Thyroid gland (tissue), 4 donors: ENCODE measurements at regions not wholly inside any gene's neighbourhood (a gene's known extent, or its start where the extent isn't known, plus 50 kb on each side); places are given as distances from the start of the nearest gene placed in this dataset.

ENCODE experiments used
- DNase-seq, 2 donors: peaks; one replicate each; pipeline ENCODE4 v3.0.0-alpha.2; 2019
- H3K27ac ChIP-seq, 3 donors: fragments of 200-600 bp; sonication (generic); 1 replicate in 2 of 3; 2 replicates in 1 of 3; pipeline ENCODE4 v1.5.1; 2016 to 2019; ENCODE audit warnings: mild to moderate bottlenecking in 1 of 3, moderate library complexity in 1 of 3
- H3K27me3 ChIP-seq: fragments of 200-600 bp; sonication (generic); one replicate; pipeline ENCODE4 v1.5.1; 2019
- H3K36me3 ChIP-seq, 2 donors: fragments of 200-600 bp; sonication (generic); one replicate each; pipeline ENCODE4 v1.5.1; 2016 to 2019
- H3K4me1 ChIP-seq, 2 donors: fragments of 200-600 bp; sonication (generic); one replicate each; pipeline ENCODE4 v1.5.1; 2017 to 2019
- H3K4me3 ChIP-seq, 3 donors: fragments of 200-600 bp; sonication (generic); replicated peaks in 1 of 3; 1 replicate in 2 of 3; 2 replicates in 1 of 3; pipeline ENCODE4 v1.5.1; 2016; ENCODE audit warnings: mild to moderate bottlenecking in 1 of 3
- H3K9me3 ChIP-seq: fragments of 200-600 bp; sonication (generic); one replicate; pipeline ENCODE4 v1.5.1; 2017
- CTCF ChIP-seq, 6 experiments: fragments of 200-600 bp in 3 of 6; fragments of 450-650 bp in 3 of 6; sonication (generic) in 3 of 6; IDR thresholded peaks; one replicate each; pipeline ENCODE4 v1.5.1; 2016 to 2019; ENCODE audit warnings: antibody characterized with exemption in 6 of 6, mild to moderate bottlenecking in 2 of 6, inconsistent platforms in 1 of 6, moderate library complexity in 1 of 6
- POLR2A ChIP-seq, 2 donors: fragments of 450-650 bp; IDR thresholded peaks; one replicate each; pipeline ENCODE4 v1.6.1; 2017; ENCODE audit warnings: antibody characterized with exemption in 2 of 2, mild to moderate bottlenecking in 2 of 2, moderate library complexity in 1 of 2
- WGBS, 2 donors: methylation state at CpG; one replicate each; pipeline ENCODE4 v1.1.5; 2017; 5-methylcytosine and 5-hydroxymethylcytosine counted together
- intact Hi-C: fragments of 100-400 bp; cut with DNase I; formaldehyde crosslinking; loops from one replicate; pipeline ENCODE4 v1.15.1; 2023

GRCh38 chr6:141212296-141212695 is 920.4 kb upstream of the GJE1 start:
- 91 to 97% methylated on average over 1 of the region's 1 CpG for WGBS, 2 donors
- intact Hi-C loops, result no loop called here
- Histone ChIP-seq H3K27me3 (no peaks in the 10 kb centered on the region), H3K4me3 (no peak overlapping the region), H3K4me1 (peaks cover 0 to 9% of the 10 kb centered on the region in 2 donors), H3K27ac (no peak overlapping the region), H3K9me3 (no peaks in the 10 kb centered on the region), H3K36me3 (no peaks in the 10 kb centered on the region)
- DNase-seq, result no peak
- no peak for TF ChIP-seq POLR2A (IDR thresholded peaks at IDR 0.05)
- TF ChIP-seq CTCF (IDR thresholded peaks at IDR 0.05), result no peak

GRCh38 chr6:141211845-141212244 is 920.9 kb upstream of the GJE1 start:
- intact Hi-C loops, result no loop called here
- TF ChIP-seq CTCF (IDR thresholded peaks at IDR 0.05), result no peak
- TF ChIP-seq POLR2A (IDR thresholded peaks at IDR 0.05), result no peak
- 79 to 87% methylated on average over 3 of the region's 3 CpGs for WGBS, 2 donors

GRCh38 chr6:141210901-141211300 is 921.8 kb upstream of the GJE1 start:
- H3K4me1 ChIP-seq, result peaks cover 0 to 9% of the 10 kb centered on the region in 2 donors
- TF ChIP-seq CTCF (IDR thresholded peaks at IDR 0.05), result no peak
- no peak for TF ChIP-seq POLR2A (IDR thresholded peaks at IDR 0.05)
- WGBS, 2 donors, result 0 to 92% methylated on average over 1 of the region's 1 CpG
- H3K27me3 ChIP-seq, result no peaks in the 10 kb centered on the region
- H3K4me3 ChIP-seq, result no peak overlapping the region
- H3K36me3 ChIP-seq, result no peaks in the 10 kb centered on the region
- DNase-seq, result no peak
- intact Hi-C loops, result no loop called here
- H3K27ac ChIP-seq, result no peak overlapping the region
- no peaks in the 10 kb centered on the region for H3K9me3 ChIP-seq

More at GRCh38 chr6:141211845-141212244, 920.9 kb upstream of the GJE1 start:
- no peak overlapping the region for H3K4me3 ChIP-seq
- H3K27me3 ChIP-seq, result no peaks in the 10 kb centered on the region
- DNase-seq, result no peak
- H3K9me3 ChIP-seq, result no peaks in the 10 kb centered on the region
- no peak overlapping the region for H3K27ac ChIP-seq
- H3K4me1 ChIP-seq, result peaks cover 0 to 9% of the 10 kb centered on the region in 2 donors
- H3K36me3 ChIP-seq, result no peaks in the 10 kb centered on the region

- H3K27me3 ChIP-seq, result no peaks in the 10 kb centered on the region
- 96 to 98% methylated on average over 4 of the region's 4 CpGs for WGBS, 2 donors
- H3K36me3 ChIP-seq, result no peaks in the 10 kb centered on the region
- no peak overlapping the region for H3K4me3 ChIP-seq
- TF ChIP-seq CTCF (IDR thresholded peaks at IDR 0.05) (no peak), POLR2A (IDR thresholded peaks at IDR 0.05) (no peak)
- no peak overlapping the region for H3K27ac ChIP-seq
- intact Hi-C loops, result no loop called here
- H3K4me1 ChIP-seq, result peaks cover 0 to 9% of the 10 kb centered on the region in 2 donors
- no peaks in the 10 kb centered on the region for H3K9me3 ChIP-seq
- no peak for DNase-seq
These were observed 922.8 kb upstream of the GJE1 start for GRCh38 chr6:141209890-141210289.

GRCh38 chr6:141208101-141208500 is 924.6 kb upstream of the GJE1 start:
- H3K9me3 ChIP-seq, result no peaks in the 10 kb centered on the region
- H3K4me1 ChIP-seq, result peaks cover 0 to 9% of the 10 kb centered on the region in 2 donors
- DNase-seq, result no peak
- H3K4me3 ChIP-seq, result no peak overlapping the region
- 93 to 95% methylated on average over 1 of the region's 1 CpG for WGBS, 2 donors
- intact Hi-C loops, result no loop called here
- TF ChIP-seq POLR2A (IDR thresholded peaks at IDR 0.05), result no peak
- no peak for TF ChIP-seq CTCF (IDR thresholded peaks at IDR 0.05)
- no peak overlapping the region for H3K27ac ChIP-seq
- H3K27me3 ChIP-seq, result no peaks in the 10 kb centered on the region
- no peaks in the 10 kb centered on the region for H3K36me3 ChIP-seq
